ENCODE measurements at regions not wholly inside any gene's neighbourhood (a gene's known extent, or its start where the extent isn't known, plus 50 kb on each side); places are given as distances from the start of the nearest gene placed in this dataset.

GRCh38 chr3:88222343-88222742, 72.6 kb downstream of the C3orf38 start:
- DNase-seq (ENCODE audit: low spot score in 2 of 2) = no peak
- H3K36me3 ChIP-seq = no peaks in the 10 kb centered on the region
- TF ChIP-seq POLR2A (IDR thresholded peaks at IDR 0.05) (no peak), CTCF (IDR thresholded peaks at IDR 0.05) (no peak), POLR2AphosphoS5 (IDR thresholded peaks at IDR 0.05) (no peak)
- no peaks in the 10 kb centered on the region for H3K4me1 ChIP-seq
- intact Hi-C loops (cut with DNase I; ENCODE audit: low total_unique reads) = no loop called here
- H3K9me3 ChIP-seq = no peaks in the 10 kb centered on the region
- no peaks in the 10 kb centered on the region for H3K27me3 ChIP-seq
- no peak overlapping the region for H3K4me3 ChIP-seq
- H3K27ac ChIP-seq = no peak overlapping the region

- Histone ChIP-seq H3K4me1 (no peaks in the 10 kb centered on the region), H3K27me3 (no peaks in the 10 kb centered on the region), H3K9me3 (no peaks in the 10 kb centered on the region), H3K27ac (no peak overlapping the region), H3K36me3 (no peaks in the 10 kb centered on the region), H3K4me3 (no peak overlapping the region)
- DNase-seq (ENCODE audit: low spot score in 2 of 2) = no peak
- TF ChIP-seq POLR2A (IDR thresholded peaks at IDR 0.05) (no peak), POLR2AphosphoS5 (IDR thresholded peaks at IDR 0.05) (no peak), CTCF (IDR thresholded peaks at IDR 0.05) (no peak)
- intact Hi-C loops (cut with DNase I; ENCODE audit: low total_unique reads) = no loop called here
Measured at GRCh38 chr3:88225326-88226008, 75.7 kb downstream of the C3orf38 start.

GRCh38 chr3:88226910-88227309, 77.2 kb downstream of the C3orf38 start:
- H3K4me3 ChIP-seq = no peak overlapping the region
- DNase-seq (ENCODE audit: low spot score in 2 of 2) = no peak
- no peak overlapping the region for H3K27ac ChIP-seq
- H3K36me3 ChIP-seq = no peaks in the 10 kb centered on the region
- no peaks in the 10 kb centered on the region for H3K9me3 ChIP-seq
- H3K27me3 ChIP-seq = no peaks in the 10 kb centered on the region
- TF ChIP-seq POLR2AphosphoS5 (IDR thresholded peaks at IDR 0.05) (no peak), POLR2A (IDR thresholded peaks at IDR 0.05) (no peak), CTCF (IDR thresholded peaks at IDR 0.05) (no peak)
- H3K4me1 ChIP-seq = no peaks in the 10 kb centered on the region
- intact Hi-C loops (cut with DNase I; ENCODE audit: low total_unique reads) = no loop called here

GRCh38 chr3:88230638-88231037, 80.9 kb downstream of the C3orf38 start:
- Histone ChIP-seq H3K27ac (no peak overlapping the region), H3K36me3 (no peaks in the 10 kb centered on the region), H3K4me3 (no peak overlapping the region), H3K4me1 (no peaks in the 10 kb centered on the region), H3K27me3 (no peaks in the 10 kb centered on the region), H3K9me3 (no peaks in the 10 kb centered on the region)
- intact Hi-C loops (cut with DNase I; ENCODE audit: low total_unique reads) = no loop called here
- TF ChIP-seq CTCF (IDR thresholded peaks at IDR 0.05) (no peak), POLR2AphosphoS5 (IDR thresholded peaks at IDR 0.05) (no peak), POLR2A (IDR thresholded peaks at IDR 0.05) (no peak)
- DNase-seq (ENCODE audit: low spot score in 2 of 2) = no peak

GRCh38 chr3:88231207-88231606, 81.4 kb downstream of the C3orf38 start:
- no peaks in the 10 kb centered on the region for H3K4me1 ChIP-seq
- no peak for DNase-seq (ENCODE audit: low spot score in 2 of 2)
- no peak overlapping the region for H3K4me3 ChIP-seq
- no peaks in the 10 kb centered on the region for H3K27me3 ChIP-seq
- TF ChIP-seq POLR2AphosphoS5 (IDR thresholded peaks at IDR 0.05) (no peak), POLR2A (IDR thresholded peaks at IDR 0.05) (no peak), CTCF (IDR thresholded peaks at IDR 0.05) (no peak)
- H3K27ac ChIP-seq = no peak overlapping the region
- H3K9me3 ChIP-seq = no peaks in the 10 kb centered on the region
- intact Hi-C loops (cut with DNase I; ENCODE audit: low total_unique reads) = no loop called here
- no peaks in the 10 kb centered on the region for H3K36me3 ChIP-seq

All from breast epithelium (tissue), 4 donors.